Thyroid gland (tissue), 4 donors: ENCODE measurements at regions not wholly inside any gene's neighbourhood (a gene's known extent, or its start where the extent isn't known, plus 50 kb on each side); places are given as distances from the start of the nearest gene placed in this dataset.
A peak's percentile ranks its signal among the peaks of the same experiment; 100 is the strongest.
"Not testable (repeated sequence)": the region's sequence is repeated elsewhere in the genome, so short reads cannot be mapped to it uniquely, and the experiment has no call there.

Experiments
- DNase-seq, 2 donors: peaks; one replicate each; pipeline ENCODE4 v3.0.0-alpha.2; 2019
- H3K27ac ChIP-seq, 3 donors: fragments of 200-600 bp; sonication (generic); 1 replicate in 2 of 3; 2 replicates in 1 of 3; pipeline ENCODE4 v1.5.1; 2016 to 2019; ENCODE audit warnings: mild to moderate bottlenecking in 1 of 3, moderate library complexity in 1 of 3
- H3K27me3 ChIP-seq: fragments of 200-600 bp; sonication (generic); one replicate; pipeline ENCODE4 v1.5.1; 2019
- H3K36me3 ChIP-seq, 2 donors: fragments of 200-600 bp; sonication (generic); one replicate each; pipeline ENCODE4 v1.5.1; 2016 to 2019
- H3K4me1 ChIP-seq, 2 donors: fragments of 200-600 bp; sonication (generic); one replicate each; pipeline ENCODE4 v1.5.1; 2017 to 2019
- H3K4me3 ChIP-seq, 3 donors: fragments of 200-600 bp; sonication (generic); replicated peaks in 1 of 3; 1 replicate in 2 of 3; 2 replicates in 1 of 3; pipeline ENCODE4 v1.5.1; 2016; ENCODE audit warnings: mild to moderate bottlenecking in 1 of 3
- H3K9me3 ChIP-seq: fragments of 200-600 bp; sonication (generic); one replicate; pipeline ENCODE4 v1.5.1; 2017
- POLR2A ChIP-seq, 2 donors: fragments of 450-650 bp; IDR thresholded peaks; one replicate each; pipeline ENCODE4 v1.6.1; 2017; ENCODE audit warnings: antibody characterized with exemption in 2 of 2, mild to moderate bottlenecking in 2 of 2, moderate library complexity in 1 of 2
- WGBS, 2 donors: methylation state at CpG; one replicate each; pipeline ENCODE4 v1.1.5; 2017; 5-methylcytosine and 5-hydroxymethylcytosine counted together
- intact Hi-C: fragments of 100-400 bp; cut with DNase I; formaldehyde crosslinking; loops from one replicate; pipeline ENCODE4 v1.15.1; 2023
- TF ChIP-seq, protein P1 (sequence below), 6 experiments: fragments of 200-600 bp in 3 of 6; fragments of 450-650 bp in 3 of 6; sonication (generic) in 3 of 6; IDR thresholded peaks; one replicate each; pipeline ENCODE4 v1.5.1; 2016 to 2019; ENCODE audit warnings: antibody characterized with exemption in 6 of 6, mild to moderate bottlenecking in 2 of 6, inconsistent platforms in 1 of 6, moderate library complexity in 1 of 6

DNA sequence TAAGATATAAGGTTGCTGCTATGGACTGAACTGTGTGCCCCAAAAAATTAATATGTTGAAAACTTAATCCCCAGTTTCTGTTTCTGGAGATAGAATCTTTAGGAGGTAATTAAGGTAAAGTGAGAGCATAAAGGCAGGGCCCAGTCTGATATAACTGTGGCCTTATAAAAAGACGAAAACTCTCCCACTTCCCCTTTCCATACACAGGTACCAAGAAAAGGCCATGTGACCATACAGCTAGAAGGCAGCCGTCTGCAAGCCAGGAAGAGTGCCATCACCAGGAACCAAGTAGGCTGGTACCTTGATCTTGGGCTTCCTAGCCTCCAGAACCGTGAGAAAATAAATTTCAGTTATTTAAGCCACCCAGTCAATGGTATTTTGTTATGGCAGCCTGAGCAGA is 550.3 kb downstream of the SMARCA1 start:
- no peaks in the 10 kb centered on the region for H3K4me1 ChIP-seq
- WGBS, 2 donors: 81 to 90% methylated on average over 3 of the region's 3 CpGs
- no peaks in the 10 kb centered on the region for H3K36me3 ChIP-seq
- TF ChIP-seq, protein P1, sequence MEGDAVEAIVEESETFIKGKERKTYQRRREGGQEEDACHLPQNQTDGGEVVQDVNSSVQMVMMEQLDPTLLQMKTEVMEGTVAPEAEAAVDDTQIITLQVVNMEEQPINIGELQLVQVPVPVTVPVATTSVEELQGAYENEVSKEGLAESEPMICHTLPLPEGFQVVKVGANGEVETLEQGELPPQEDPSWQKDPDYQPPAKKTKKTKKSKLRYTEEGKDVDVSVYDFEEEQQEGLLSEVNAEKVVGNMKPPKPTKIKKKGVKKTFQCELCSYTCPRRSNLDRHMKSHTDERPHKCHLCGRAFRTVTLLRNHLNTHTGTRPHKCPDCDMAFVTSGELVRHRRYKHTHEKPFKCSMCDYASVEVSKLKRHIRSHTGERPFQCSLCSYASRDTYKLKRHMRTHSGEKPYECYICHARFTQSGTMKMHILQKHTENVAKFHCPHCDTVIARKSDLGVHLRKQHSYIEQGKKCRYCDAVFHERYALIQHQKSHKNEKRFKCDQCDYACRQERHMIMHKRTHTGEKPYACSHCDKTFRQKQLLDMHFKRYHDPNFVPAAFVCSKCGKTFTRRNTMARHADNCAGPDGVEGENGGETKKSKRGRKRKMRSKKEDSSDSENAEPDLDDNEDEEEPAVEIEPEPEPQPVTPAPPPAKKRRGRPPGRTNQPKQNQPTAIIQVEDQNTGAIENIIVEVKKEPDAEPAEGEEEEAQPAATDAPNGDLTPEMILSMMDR (IDR thresholded peaks at IDR 0.05): no peak
- no peak for TF ChIP-seq POLR2A (IDR thresholded peaks at IDR 0.05)
- H3K4me3 ChIP-seq: no peak overlapping the region
- DNase-seq: no peak
- H3K27me3 ChIP-seq: no peaks in the 10 kb centered on the region
- intact Hi-C loops: no loop called here
- no peaks in the 10 kb centered on the region for H3K9me3 ChIP-seq
- no peak overlapping the region for H3K27ac ChIP-seq

DNA sequence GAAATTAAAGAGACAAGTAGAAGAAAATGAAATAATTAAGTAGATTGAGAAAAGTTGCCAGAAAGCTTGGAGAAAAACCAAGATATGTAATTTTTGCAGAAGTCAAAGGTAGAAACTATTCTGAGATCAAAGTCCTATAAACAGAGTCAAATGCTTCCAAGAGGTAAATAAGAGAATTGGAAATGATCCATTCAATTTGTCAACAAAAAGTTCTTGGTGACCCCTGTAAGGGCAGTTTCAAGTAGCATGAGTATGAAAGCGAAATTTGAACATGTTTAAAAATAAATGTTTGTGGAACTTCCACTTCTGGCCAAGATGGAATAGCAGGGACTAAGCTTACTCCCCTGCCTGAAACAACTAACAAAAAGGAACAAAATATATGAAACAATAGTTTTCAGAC is 562.0 kb downstream of the SMARCA1 start:
- no peak overlapping the region for H3K4me3 ChIP-seq
- H3K27me3 ChIP-seq: no peaks in the 10 kb centered on the region
- intact Hi-C loops: no loop called here
- H3K9me3 ChIP-seq: no peaks in the 10 kb centered on the region
- 79 to 86% methylated on average over 1 of the region's 1 CpG for WGBS, 2 donors
- H3K36me3 ChIP-seq: no peaks in the 10 kb centered on the region
- DNase-seq: no peak
- H3K27ac ChIP-seq: no peak overlapping the region
- H3K4me1 ChIP-seq: no peaks in the 10 kb centered on the region
- TF ChIP-seq POLR2A (IDR thresholded peaks at IDR 0.05): no peak
- TF ChIP-seq, protein P1 (IDR thresholded peaks at IDR 0.05): no peak

DNA sequence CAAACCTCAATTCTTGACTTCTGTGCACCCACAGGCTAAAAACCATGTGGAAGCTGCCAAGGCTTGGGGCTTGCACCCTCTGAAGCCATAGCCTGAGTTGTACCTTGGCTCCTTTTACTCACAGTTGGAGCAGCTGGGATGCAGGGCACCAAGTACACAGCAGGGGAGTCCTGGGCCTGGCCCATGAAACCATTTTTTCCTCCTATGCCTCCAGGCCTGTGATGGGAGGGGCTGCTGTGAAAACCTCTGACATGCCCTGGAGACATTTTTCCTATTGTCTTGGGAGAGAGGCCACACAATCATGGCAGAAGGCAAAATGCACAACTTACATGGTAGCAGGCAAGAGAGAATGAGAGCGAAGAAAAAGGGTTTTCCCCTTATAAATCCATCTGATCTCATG is 568.6 kb downstream of the SMARCA1 start:
- H3K27me3 ChIP-seq, H3K4me1 ChIP-seq, intact Hi-C loops, H3K27ac ChIP-seq, H3K9me3 ChIP-seq, H3K36me3 ChIP-seq, H3K4me3 ChIP-seq, DNase-seq: not testable (repeated sequence)
- 100% methylated on average over 1 of the region's 1 CpG for WGBS, 2 donors

DNA sequence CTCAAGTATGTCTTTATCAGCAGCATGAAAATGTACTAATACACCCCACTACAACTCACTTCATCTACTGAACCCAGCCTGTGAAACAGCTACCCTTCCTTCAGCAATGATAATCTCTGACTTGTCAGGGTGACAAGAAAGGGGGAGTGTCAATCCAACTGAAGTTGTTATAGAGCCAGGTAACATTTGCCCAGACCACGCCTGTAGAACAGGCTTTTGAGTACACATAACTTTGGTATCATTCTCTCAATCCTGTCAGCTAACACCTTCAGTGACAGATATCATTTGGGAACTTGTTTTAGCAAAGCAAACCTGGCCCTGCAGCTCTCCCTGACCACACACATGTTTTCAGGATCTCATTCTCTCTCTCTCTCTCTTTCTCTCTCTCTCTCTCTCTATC is 592.2 kb downstream of the SMARCA1 start:
- H3K9me3 ChIP-seq: no peaks in the 10 kb centered on the region
- no peaks in the 10 kb centered on the region for H3K36me3 ChIP-seq
- H3K4me1 ChIP-seq: no peaks in the 10 kb centered on the region
- DNase-seq: no peak
- intact Hi-C loops: no loop called here
- H3K27me3 ChIP-seq: no peaks in the 10 kb centered on the region
- no peak for TF ChIP-seq POLR2A (IDR thresholded peaks at IDR 0.05)
- TF ChIP-seq, protein P1 (IDR thresholded peaks at IDR 0.05): no peak
- H3K4me3 ChIP-seq: no peak overlapping the region
- H3K27ac ChIP-seq: no peak overlapping the region
- 64% methylated on average over 1 of the region's 1 CpG; no CpG with 5 or more reads in 1 of the 2 donors for WGBS, 2 donors

DNA sequence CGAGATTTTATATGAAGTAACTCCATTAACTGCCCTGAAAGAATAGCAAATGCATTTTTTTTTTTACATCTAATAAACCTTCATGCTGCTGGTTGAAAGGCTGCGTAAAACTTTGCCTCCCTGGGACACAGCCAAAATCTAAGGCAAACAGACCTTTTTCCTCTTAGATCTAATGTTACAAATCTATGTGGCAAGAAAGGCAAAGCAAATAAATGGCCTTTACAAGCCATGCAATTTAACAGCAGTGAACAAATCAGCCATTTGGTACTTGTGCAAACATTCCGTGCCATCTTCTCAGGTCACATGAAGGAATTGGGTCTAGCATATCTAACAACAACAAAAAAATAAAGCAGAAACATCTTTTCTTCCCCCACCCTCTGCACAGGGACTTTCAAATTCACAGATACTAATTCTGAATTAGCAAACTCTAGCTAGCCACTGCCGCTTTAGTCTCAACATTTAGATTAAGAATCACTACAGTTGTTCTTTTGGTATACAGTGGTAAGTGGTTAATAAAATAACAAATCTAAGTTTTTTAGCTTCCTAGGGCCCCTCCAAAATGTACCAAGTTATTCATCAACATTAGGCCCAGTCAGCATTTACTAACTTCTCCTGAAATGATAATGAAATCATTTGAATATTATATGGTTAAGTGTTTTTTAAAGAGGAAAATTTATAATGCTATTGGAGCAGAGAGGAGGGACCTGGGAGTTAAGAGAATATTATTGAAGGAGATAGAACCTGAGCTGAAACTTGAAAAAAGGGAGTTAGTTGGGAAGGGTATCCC is 593.8 kb downstream of the SMARCA1 start:
- Histone ChIP-seq H3K27me3 (no peaks in the 10 kb centered on the region), H3K4me3 (no peak overlapping the region), H3K36me3 (no peaks in the 10 kb centered on the region), H3K9me3 (no peaks in the 10 kb centered on the region), H3K27ac (no peak overlapping the region), H3K4me1 (no peaks in the 10 kb centered on the region)
- intact Hi-C loops: no loop called here
- TF ChIP-seq, protein P1 (IDR thresholded peaks at IDR 0.05): no peak
- TF ChIP-seq POLR2A (IDR thresholded peaks at IDR 0.05): no peak
- WGBS, 2 donors: 36 to 52% methylated on average over 4 of the region's 4 CpGs
- peak in 1 of 2 donors; percentile 13 for DNase-seq
